GM12864 (cell line): ENCODE measurements at regions not wholly inside any gene's neighbourhood (a gene's known extent, or its start where the extent isn't known, plus 50 kb on each side); places are given as distances from the start of the nearest gene placed in this dataset.

Experiments used
- DNase-seq: peaks from one replicate; pipeline ENCODE4 v3.0.0-alpha.2; 2011; ENCODE audit warnings: low read depth
- H3K4me3 ChIP-seq: 2 replicates; pipeline ENCODE4 v1.5.1; 2011; ENCODE audit warnings: mild to moderate bottlenecking, low read depth, low read length, control low read depth
- CTCF ChIP-seq: IDR thresholded peaks from 2 replicates; pipeline ENCODE4 v1.5.1; 2011; ENCODE audit warnings: low read depth, mild to moderate bottlenecking, moderate library complexity, low read length, control low read depth, inconsistent platforms; ENCODE audit errors: missing control alignments

GRCh38 chr14:71491931-71492330 is 440.3 kb upstream of the RGS6 start:
- TF ChIP-seq CTCF: no peak
- no peak for DNase-seq
- H3K4me3 ChIP-seq: no peak overlapping the region

GRCh38 chr14:71492346-71492745 is 439.9 kb upstream of the RGS6 start:
- no peak for TF ChIP-seq CTCF
- no peak for DNase-seq
- no peak overlapping the region for H3K4me3 ChIP-seq

- no peak for TF ChIP-seq CTCF
- no peak overlapping the region for H3K4me3 ChIP-seq
- DNase-seq: peak; percentile 88
These were observed 434.6 kb upstream of the RGS6 start for GRCh38 chr14:71497645-71498086.

- no peak for DNase-seq
These were observed 434.0 kb upstream of the RGS6 start for GRCh38 chr14:71498212-71498611.

GRCh38 chr14:71499018-71499417 is 433.2 kb upstream of the RGS6 start:
- DNase-seq: no peak
- TF ChIP-seq CTCF: no peak
- H3K4me3 ChIP-seq: no peak overlapping the region; the same call in 1 of the 2 replicates

More at GRCh38 chr14:71498212-71498611, 434.0 kb upstream of the RGS6 start:
- no peak for TF ChIP-seq CTCF
- no peak overlapping the region; the same call in 1 of the 2 replicates for H3K4me3 ChIP-seq

- no peak overlapping the region for H3K4me3 ChIP-seq
- DNase-seq: no peak
- no peak for TF ChIP-seq CTCF
These were observed 424.5 kb upstream of the RGS6 start for GRCh38 chr14:71507681-71508080.

- DNase-seq: no peak
- TF ChIP-seq CTCF: no peak
- no peak overlapping the region for H3K4me3 ChIP-seq
These were observed 423.3 kb upstream of the RGS6 start for GRCh38 chr14:71508901-71509300.
